ENCODE measurements at regions not wholly inside any gene's neighbourhood (a gene's known extent, or its start where the extent isn't known, plus 50 kb on each side); places are given as distances from the start of the nearest gene placed in this dataset.

- H3K4me3 ChIP-seq (ENCODE audit: control insufficient read depth, low read depth, low read length) = no peak overlapping the region
- TF ChIP-seq CTCF (conservative IDR thresholded peaks at IDR 0.05; ENCODE audit: control insufficient read depth, insufficient read depth, low read depth, low read length) = no peak
- DNase-seq (ENCODE audit: low read depth) = peak; percentile 31
Measured at GRCh38 chr18:34956663-34957062, 84.5 kb upstream of the MAPRE2 start.

- DNase-seq (ENCODE audit: low read depth) = no peak
- no peak overlapping the region for H3K4me3 ChIP-seq (ENCODE audit: control insufficient read depth, low read depth, low read length)
- no peak for TF ChIP-seq CTCF (conservative IDR thresholded peaks at IDR 0.05; ENCODE audit: control insufficient read depth, insufficient read depth, low read depth, low read length)
Measured at GRCh38 chr18:34957119-34957863, 83.9 kb upstream of the MAPRE2 start.

- TF ChIP-seq CTCF (conservative IDR thresholded peaks at IDR 0.05; ENCODE audit: control insufficient read depth, insufficient read depth, low read depth, low read length) = no peak
- DNase-seq (ENCODE audit: low read depth) = no peak
- H3K4me3 ChIP-seq (ENCODE audit: control insufficient read depth, low read depth, low read length) = no peak overlapping the region
Measured at GRCh38 chr18:34957864-34958259, 83.4 kb upstream of the MAPRE2 start.

GRCh38 chr18:34959211-34959829, 81.9 kb upstream of the MAPRE2 start:
- no peak overlapping the region for H3K4me3 ChIP-seq (ENCODE audit: control insufficient read depth, low read depth, low read length)
- TF ChIP-seq CTCF (conservative IDR thresholded peaks at IDR 0.05; ENCODE audit: control insufficient read depth, insufficient read depth, low read depth, low read length) = no peak
- no peak for DNase-seq (ENCODE audit: low read depth)

- DNase-seq (ENCODE audit: low read depth) = no peak
- H3K4me3 ChIP-seq (ENCODE audit: control insufficient read depth, low read depth, low read length) = no peak overlapping the region
- no peak for TF ChIP-seq CTCF (conservative IDR thresholded peaks at IDR 0.05; ENCODE audit: control insufficient read depth, insufficient read depth, low read depth, low read length)
Measured at GRCh38 chr18:34959989-34960388, 81.2 kb upstream of the MAPRE2 start.

- no peak overlapping the region for H3K4me3 ChIP-seq (ENCODE audit: control insufficient read depth, low read depth, low read length)
- TF ChIP-seq CTCF (conservative IDR thresholded peaks at IDR 0.05; ENCODE audit: control insufficient read depth, insufficient read depth, low read depth, low read length) = no peak
- DNase-seq (ENCODE audit: low read depth) = no peak
Measured at GRCh38 chr18:34965108-34965507, 76.1 kb upstream of the MAPRE2 start.

All from fibroblast of mammary gland (primary cell).